IPS-NIHi7 (cell line): ENCODE measurements at regions not wholly inside any gene's neighbourhood (a gene's known extent, or its start where the extent isn't known, plus 50 kb on each side); places are given as distances from the start of the nearest gene placed in this dataset.

Experiments used
- DNase-seq: peaks from one replicate; pipeline ENCODE4 v3.0.0; 2012; ENCODE audit warnings: mixed read lengths; ENCODE audit errors: extremely low spot score

DNA sequence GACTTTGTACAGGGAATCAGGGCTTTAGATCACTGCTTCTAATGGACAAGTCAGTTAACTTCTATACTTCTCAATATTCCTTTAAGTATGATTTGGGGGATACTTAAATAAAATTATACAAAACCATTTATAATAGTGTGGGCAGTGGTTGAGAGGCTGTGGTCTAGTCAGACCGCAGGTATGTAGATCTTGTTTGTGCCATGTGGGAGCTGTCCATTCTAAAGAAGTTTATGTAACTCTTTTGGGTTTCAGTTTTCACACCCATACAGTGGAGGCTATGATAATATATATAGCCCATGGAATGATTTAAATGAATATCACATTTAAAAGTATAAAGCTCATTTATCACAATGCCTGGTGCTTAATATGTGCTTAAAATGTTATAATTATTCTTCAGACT, 654.3 kb upstream of the KIF2B start:
- no peak for DNase-seq

GRCh38 chr17:53166731-53167130, 656.0 kb upstream of the KIF2B start:
- no peak for DNase-seq

DNA sequence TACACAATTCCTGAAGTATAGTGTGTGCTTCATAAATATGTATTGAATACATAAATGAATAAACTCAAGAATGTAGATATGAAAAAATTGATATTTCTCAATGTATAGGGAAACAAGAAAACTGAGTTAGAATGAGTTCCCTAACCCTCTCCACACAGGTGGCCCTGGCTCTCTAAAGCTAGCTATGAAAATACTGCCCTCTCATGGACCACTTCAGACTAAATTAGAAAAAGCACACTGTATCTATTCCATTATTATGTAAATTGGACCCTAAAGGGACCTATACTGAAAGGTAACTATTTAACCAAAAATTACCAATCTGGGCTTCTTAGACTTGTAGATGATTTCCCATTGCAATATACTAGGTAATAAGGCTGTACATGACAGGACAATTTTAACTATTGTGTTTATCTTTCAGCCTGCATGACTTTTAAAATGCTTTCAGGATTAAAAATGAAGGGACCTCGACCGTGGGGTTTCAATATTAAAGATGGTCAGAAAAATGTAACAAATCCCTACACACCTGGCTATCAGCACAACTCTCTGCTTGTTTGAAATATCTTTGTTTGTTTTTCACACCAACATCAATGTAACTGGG, 672.5 kb upstream of the KIF2B start:
- peak; percentile 23 for DNase-seq

GRCh38 chr17:53149316-53149715, 673.4 kb upstream of the KIF2B start:
- no peak for DNase-seq

DNA sequence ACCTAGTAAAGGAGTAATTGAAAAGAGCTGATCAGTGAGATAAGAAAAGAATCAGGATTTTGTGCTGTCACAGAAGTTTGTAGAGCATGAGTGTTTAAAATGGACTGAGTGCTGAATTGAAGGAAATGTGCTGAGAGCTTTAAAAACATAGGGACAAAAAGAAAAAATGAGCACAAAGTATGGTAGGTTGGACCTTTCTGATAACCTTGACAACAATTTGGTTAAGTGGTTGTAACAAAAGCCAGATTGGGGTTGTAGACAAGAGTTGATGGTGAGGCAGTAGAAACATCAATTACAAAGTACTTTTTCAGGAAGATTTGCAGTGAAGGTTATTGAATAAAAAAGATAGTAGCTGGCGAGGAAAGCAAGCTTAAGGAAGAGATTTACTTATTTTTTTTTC, 674.7 kb upstream of the KIF2B start:
- no peak for DNase-seq

- peak; percentile 36 for DNase-seq
Measured at GRCh38 chr17:53142890-53143289, 679.8 kb upstream of the KIF2B start.

GRCh38 chr17:53141731-53142130, 681.0 kb upstream of the KIF2B start:
- no peak for DNase-seq

DNA sequence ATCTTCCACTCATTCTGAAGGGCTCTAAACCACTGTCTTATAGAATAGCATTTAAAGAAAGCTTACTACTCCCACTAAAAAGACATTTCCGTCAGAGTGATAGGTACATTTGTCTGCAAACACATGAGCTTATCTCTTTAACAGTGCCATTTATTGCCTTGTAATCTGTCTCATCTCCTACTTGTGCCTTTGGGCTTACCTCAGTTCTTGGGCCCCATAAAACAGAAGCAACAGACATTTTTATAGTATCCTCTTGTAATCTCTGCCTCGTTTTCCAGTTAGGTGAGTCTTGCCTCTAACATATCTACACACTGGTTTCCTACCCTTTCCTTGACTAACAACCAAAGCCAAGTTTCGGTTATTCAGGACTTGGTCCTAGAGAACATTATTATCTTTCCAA, 681.4 kb upstream of the KIF2B start:
- no peak for DNase-seq

DNA sequence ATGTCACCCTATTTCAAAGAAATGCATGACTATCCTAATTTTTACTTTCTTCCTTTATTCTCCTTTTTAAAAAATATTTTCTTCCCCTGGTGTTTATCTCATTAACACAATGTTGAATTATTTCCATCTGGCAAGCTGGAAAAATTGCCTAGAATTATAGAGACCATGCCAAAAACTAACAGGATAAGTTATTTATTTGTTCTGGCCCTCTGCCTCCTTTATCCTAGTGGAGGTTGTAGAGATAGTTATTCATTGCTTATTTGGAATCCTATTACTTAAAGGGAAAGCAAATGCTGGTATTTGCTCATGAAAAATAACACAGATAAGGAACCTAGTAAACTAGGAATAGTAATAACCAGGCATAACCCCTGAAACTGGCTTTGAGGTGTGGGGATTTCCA, 684.9 kb upstream of the KIF2B start:
- no peak for DNase-seq

DNA sequence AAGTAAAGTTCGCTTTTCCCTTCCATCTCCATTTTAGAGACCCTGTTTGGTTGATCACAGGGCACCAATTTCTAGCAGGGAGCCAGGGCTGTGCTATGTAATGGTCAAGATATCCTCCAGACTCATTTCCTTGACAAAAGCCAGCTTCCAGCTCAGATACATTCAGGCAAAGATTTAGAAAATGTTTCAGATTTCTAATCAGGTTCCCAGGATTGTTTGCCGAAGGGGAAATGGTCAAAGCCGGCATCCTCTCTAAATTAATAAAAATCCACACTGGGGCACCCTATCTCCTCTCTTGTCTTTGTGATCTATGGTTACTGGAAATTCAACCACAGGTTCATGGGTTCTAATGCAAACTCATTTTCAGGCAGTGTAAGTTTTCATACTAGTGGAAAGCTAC, 686.8 kb upstream of the KIF2B start:
- no peak for DNase-seq

DNA sequence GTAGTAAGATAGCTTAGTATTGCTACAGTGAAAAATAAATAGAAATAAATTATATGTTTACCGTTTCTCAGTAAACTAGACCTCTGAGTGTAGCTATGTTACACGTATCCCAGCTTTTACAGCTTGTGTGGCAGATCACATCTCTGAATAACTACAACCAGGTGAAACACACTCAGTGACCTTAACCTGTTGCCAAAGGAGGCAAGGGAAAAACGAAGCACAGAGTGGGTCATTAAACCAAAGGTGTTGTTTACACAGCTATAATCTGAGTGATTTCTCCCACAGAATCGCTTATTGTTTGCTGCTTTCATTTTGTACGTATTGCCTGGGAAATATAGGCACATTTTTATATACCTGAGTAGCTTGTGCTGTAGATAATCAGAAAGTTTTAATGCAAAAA, 688.2 kb upstream of the KIF2B start:
- DNase-seq = no peak

- DNase-seq = no peak
Measured at GRCh38 chr17:53133876-53134275, 688.9 kb upstream of the KIF2B start.

DNA sequence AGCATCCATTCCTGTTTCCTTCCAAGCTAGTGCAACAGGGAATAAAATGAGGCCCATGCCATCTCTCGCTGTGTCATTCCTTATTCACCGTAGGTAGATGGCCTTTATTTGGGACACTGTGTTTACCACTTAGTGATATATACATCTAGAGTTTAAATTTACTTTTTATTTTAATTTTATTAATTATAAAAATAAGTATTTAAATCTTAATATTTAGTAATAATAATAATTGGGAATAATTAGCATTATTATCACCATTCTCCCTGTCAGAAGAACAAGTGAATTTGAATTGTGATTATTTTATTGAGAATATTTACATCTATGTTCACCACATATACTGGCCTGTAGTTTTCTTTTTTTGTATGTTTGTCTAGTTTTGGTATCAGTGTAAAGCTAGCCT, 692.9 kb upstream of the KIF2B start:
- DNase-seq = no peak

GRCh38 chr17:53127331-53127730, 695.4 kb upstream of the KIF2B start:
- no peak for DNase-seq

GRCh38 chr17:53122966-53123365, 699.8 kb upstream of the KIF2B start:
- DNase-seq = no peak

- DNase-seq = no peak
Measured at GRCh38 chr17:53119773-53120172, 703.0 kb upstream of the KIF2B start.

- DNase-seq = no peak
Measured at GRCh38 chr17:53118948-53119347, 703.8 kb upstream of the KIF2B start.

- no peak for DNase-seq
Measured at GRCh38 chr17:53106886-53107285, 715.8 kb upstream of the KIF2B start.

- no peak for DNase-seq
Measured at GRCh38 chr17:53101706-53102105, 721.0 kb upstream of the KIF2B start.

DNA sequence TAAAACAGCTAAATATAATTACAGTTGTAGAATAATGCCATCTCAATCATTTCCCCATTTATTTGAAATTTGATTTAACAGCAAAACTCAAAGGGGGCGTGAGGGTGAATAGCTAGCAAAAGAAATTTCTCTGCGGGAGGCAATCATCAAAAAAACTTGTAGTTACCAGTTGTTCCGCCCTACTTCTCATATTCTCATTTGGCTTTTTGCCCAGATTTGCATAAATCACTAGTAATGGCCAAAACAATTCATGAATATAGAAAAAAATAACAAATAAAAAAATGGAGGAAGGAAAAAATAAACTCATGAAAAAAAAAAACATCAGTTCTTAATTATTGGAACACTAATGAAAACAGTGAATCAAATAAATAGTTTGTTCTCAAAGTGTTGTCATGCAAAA, 722.6 kb upstream of the KIF2B start:
- no peak for DNase-seq

DNA sequence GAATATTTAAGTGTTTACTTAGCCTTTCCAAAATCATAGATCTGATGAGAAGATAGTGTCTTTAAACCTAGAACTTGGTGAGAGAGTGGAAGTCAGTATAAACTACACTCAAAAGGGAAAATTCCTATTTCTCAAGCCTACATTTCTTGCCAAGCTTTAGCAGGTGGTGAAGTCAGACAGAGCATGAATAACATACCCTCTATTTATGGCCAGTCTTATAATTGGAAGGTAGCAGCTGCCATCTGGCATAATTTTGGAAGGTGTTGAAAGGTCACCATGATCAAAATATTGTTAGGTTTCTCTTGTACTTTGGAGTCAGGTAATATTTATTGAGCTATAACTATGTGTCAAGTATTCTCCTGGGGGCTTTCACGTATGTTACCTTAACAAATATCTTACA, 729.3 kb upstream of the KIF2B start:
- DNase-seq = no peak

- DNase-seq = no peak
Measured at GRCh38 chr17:53092072-53092471, 730.7 kb upstream of the KIF2B start.

- no peak for DNase-seq
Measured at GRCh38 chr17:53090770-53091169, 732.0 kb upstream of the KIF2B start.

GRCh38 chr17:53088481-53088880, 734.2 kb upstream of the KIF2B start:
- no peak for DNase-seq

DNA sequence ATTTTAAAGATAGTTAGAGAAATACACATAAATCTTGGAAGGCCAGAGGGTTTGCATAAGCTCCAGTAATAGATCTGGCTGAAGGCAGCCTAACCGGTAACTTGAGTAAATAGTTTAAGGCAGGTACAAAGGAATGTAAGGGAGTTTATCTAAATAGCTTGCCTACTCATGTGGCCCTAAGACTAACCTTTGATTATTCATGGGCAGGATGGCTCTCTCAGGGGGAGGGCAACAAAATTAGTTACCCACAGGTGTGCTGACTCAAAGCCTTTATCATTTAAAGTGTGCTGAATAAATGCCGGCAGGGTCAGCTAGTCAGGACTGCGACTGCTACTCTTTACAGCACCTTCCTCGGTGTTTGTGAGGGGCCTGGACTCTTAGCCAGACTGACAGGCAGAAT, 761.3 kb upstream of the KIF2B start:
- DNase-seq = peak; percentile 38
